Stimulated activated CD4-positive, alpha-beta T cell treated with anti-CD3 and anti-CD28 coated beads, Interleukin-1b, Interleukin-23, amount 100 ng/mL, for 48 hours (primary cell): ENCODE measurements at regions not wholly inside any gene's neighbourhood (a gene's known extent, or its start where the extent isn't known, plus 50 kb on each side); places are given as distances from the start of the nearest gene placed in this dataset.

Experiments
- DNase-seq: peaks from one replicate; pipeline ENCODE4 v3.0.0-alpha.2; 2020

DNA sequence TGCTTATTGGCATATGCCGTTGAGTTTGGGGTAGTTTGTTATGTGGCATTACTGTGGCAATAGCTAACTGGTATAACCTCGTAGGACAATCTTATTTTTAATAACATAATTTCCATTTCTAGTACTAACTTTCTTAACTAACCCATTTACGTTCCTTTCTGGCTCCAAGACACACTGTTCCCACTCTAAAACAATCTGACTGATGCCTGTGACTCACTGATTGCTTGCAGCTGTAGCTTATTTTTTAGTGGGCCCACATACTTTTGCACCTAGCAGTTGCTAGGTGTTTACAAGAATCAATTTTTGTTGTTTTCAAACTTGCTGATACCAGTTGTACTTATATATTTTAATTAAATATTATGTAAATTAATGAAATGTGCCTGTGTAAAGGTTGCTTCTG, 52.2 kb downstream of the FAT3 start:
- DNase-seq = no peak

DNA sequence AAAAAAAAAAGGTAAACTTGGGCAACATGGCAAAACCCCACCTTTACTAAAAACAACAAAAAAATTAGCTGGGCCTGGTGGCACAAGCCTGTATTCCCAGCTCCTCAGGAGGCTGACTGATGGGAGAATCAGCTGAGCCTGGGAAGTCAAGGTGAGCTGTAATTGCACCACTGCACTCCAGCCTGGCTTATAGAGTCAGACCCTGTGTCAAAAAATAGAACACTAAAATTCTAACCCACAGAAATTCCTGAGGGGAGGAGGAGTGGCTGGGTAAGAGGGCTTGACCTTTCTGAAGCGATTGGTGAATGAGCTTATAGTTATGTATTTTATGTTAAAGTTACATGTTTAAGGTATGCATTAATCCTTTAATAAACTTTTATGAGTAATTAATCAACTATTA, 53.3 kb downstream of the FAT3 start:
- DNase-seq = no peak

DNA sequence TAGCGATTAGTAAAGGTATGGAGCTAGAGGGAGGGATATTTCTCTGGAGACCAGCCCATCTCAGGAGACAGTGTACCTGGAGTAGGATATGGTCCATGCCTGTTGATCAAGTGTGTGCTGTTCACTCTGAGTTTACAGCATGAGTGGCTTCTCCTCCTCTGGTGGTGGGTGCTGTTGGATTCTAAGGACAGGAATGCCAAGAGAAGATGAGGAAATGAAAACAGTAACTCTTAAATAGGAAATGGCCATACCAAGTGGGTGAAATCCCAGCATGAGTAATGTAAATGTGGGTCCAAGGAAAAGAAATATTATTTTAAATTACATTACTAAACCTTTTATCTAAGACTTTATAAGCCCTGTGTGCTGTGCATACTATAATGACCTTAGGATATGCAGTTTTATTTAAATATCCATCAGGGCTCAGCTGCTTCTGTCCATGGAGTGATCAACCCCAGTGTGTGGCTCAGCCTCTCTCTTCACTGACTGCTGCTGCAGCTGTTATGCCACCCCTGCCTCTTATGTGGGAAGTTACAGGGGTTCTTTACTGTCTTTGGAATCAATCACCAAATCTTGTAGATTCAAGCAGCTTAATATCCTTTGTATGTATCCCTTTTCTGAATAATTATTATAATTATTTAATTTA, 54.3 kb downstream of the FAT3 start:
- no peak for DNase-seq

DNA sequence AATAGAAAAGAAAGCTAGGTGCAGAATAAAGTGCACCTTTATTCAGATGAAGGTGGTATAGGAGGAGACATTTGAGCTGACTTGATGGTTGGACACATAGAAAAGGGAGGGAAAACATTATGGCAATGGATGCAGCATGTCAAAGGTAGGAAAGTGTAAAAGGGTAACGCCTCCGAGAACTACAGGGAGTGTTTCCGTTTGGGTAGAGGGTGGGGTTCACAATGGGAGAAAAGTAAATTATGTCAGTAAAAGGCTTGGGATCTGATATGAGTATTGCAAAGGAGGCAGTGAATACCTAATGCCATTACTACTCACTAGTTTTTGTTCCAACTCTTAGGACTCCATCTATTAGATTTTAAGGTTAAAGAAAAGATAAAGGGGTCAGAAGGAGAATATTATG, 59.5 kb downstream of the FAT3 start:
- DNase-seq = no peak

DNA sequence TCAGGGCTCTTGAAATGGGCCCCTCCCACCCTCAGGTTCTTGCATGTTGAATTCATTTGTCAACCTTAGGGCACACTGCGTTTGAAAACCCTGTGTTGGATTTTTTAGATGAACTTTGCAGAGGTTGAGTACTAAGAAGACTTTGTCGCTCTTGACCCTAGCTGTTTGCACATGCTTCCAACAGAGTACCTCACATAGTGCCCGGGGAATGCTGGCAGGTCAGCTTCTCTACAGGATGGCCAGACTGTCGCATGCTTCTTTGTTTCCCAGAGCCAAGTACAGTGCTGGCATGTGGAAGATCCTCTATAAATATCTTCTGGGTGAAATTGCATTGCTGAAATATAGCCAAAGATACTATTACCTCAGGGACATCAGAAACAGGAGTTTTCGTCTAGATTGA, 59.9 kb downstream of the FAT3 start:
- no peak for DNase-seq

DNA sequence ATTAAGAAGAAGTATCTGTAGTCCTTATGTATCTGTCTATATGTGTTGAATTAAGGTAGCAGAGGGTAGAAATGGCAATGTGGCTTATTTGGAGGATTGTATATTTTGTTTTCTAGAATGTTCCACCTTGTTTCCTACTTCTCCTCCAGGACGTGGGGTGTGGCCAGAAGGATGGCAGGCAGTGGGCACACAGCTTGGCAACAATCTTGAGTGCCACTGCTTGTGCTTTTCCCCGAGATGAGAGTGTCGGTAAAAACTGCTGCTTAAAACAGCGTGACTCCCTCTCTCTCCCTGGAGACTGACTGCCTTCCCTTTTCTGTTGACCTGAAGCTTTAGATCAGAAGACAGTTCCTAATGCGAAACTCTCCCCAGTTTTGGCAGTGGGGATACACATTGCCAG, 61.2 kb downstream of the FAT3 start:
- DNase-seq = no peak

DNA sequence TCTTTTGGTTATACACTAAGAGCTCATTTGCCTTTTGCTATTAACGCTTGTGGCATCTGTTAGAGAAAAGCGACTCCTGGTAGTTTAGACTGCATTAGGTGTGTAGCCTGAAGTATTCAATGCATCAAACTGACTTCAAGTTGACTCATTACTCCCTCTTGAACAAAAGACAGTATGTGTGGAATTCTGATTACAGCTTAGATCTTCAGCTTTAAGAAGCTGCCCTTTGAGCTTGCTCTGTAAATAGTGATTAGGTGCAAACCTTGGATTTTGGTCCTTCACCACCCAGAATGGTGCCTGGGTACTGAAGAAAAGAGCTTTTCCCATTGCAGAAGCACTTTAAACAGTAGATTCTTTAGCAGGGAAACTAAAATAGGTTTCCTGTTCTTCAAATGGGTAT, 62.1 kb downstream of the FAT3 start:
- DNase-seq = no peak

DNA sequence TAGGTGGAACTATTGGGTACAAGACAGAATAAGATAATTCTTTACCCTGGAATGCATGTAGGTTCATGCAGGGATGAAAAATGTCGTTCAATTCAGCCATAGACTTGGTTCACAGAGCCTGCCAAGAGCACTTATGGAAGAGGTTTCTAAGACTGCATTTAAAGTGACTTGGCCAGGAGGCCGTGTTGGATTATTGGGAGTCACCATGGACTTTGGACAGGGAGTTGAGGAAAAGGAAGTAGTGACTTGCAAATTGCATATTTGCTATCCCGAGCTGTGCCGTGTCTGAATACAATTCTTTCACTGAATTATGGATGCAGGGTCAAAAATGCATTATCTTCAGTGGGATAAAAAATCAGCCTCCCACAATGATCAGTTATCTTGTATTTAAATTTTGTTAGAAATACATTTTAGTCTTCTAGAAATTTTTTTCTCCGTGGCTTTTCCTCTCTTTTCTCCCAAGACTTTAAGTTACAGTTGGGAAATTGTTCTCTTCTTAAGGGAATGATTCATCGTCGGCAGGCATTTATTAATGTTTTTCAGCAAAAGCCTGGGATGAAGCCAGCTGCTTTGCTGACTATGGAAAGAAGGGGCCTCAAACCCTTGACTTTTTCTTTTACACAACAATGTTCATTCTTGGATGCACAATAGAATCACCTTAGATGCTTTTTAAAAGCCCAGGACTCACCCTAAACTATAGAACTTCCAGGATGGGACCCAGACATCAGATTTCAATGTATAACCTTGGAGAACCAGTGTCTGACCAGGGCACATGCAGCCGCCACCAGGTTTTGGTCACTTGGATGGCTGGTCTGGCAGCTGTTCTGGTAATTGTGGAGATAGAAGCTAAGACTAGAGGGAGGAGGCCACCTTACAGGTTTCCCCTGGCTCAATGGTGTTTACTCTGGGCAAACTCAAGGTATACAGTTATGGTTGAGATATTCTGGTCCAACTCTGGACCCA, 70.8 kb downstream of the FAT3 start:
- no peak for DNase-seq

DNA sequence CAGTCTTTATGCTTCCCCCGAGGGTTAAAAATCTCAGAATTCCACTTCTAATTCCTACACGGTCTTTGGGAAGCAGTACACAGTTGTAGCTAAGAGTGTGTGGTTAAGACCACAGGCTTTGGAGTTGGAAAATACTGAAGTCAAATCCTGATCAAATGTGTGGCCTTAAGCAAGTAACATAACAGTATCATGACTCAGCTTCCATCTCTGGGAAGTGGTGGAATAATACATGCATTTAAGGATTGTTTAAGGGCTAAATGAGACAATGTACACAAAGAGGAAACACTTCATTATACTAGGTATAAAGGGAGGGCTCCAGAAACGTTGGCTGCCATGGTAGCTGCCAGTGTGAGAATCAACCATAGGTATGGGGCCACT, 71.5 kb downstream of the FAT3 start:
- no peak for DNase-seq

DNA sequence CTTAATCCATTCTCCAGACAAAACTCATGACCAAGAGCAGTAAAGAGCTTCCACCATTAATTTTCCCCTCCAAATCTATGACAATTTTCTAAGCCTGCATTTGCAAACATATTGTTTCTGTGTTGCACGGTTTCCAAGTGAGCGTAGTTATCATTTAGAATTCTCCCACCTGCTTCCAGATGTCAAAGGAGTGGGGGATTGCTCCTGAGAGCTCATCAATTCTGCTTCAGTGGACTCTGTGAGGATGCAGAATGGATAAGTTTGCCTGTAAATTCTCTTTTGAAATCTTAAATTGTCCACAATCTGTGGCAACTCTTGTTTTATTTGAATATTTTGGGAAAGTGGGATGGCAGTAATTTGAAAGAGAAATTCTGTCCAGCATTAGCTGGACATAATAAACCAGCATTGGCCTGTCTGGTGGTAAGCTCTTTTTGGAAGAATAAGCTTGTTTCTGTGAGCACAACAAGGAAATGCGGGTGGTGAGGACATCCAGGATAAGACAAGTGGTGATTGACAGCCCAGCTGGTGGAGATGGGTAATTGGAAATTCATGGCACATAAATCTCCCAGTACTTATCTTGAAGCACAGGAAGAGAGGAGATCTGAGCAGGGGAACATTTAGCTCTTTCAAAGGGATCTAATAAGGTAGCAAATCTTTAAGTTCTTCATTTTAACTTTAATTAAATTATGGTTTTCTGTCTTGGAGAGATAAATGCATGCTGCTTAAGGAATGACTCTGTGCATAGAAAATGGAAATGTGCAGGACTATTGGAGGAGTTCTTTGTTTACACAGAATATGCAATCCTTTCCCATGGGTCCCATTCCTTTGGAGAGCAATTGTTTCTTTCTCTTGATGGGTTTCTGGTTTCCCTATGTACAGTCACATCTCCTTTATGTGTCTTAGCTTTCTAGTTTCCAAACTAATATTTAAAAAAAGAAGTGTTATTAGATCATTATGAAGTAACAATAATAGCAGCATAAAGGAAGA, 73.2 kb downstream of the FAT3 start:
- no peak for DNase-seq

DNA sequence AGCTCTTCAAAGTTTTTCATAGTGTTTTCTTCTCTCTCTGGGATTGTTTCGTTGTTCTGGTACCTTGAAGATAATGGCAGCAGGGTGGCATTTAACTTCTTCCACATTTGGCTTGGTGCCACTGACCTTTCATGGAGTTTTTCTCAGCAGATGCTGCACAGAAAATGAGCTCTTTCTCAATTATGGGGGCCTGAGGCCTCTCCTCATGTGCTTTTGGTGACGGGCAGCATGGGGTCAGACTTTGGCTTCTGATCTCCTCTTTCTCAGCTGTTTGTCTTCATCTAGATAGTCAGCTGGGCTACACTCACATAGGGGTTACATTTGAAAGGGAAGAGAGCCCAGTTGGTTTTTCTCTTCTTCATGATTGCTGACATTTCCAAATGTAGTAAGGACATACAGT, 76.3 kb downstream of the FAT3 start:
- DNase-seq = no peak

DNA sequence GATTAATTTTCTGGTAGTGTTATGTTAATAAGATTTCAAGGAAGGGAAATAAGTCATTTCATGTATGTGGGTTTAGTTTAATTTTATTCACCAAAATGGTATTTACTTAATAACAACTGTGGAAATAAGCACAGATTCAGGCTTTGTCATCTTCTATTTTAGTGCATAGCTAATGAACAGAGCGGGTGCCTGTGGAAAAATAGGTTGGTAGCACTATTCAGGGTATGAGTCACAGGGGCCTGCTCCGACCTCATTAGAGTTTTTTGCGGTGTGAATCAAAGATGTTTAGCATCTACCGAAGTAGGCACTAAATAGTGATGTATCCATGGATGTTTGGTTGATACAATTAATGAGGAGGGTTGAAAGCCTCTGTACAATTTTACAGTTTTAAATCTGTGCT, 78.2 kb downstream of the FAT3 start:
- DNase-seq = no peak

DNA sequence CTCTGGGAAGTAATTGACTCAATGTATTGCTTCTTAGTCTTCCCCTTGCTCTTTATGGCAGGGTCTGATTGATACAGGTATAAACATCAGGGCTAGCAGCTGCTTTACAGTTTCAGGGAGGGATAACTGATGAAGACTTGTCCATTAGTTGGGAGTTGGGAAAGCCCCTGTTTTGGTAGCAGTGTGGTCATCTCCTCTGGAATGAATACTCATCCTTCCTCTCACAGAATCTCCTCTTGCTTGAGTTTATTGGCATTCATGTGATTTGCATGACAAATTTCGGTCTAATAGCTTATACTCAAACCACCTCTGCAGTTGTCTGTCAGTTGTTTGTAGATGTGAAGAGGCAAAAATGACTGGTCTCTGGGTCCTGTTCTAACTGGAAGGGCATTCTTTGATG, 79.7 kb downstream of the FAT3 start:
- no peak for DNase-seq

DNA sequence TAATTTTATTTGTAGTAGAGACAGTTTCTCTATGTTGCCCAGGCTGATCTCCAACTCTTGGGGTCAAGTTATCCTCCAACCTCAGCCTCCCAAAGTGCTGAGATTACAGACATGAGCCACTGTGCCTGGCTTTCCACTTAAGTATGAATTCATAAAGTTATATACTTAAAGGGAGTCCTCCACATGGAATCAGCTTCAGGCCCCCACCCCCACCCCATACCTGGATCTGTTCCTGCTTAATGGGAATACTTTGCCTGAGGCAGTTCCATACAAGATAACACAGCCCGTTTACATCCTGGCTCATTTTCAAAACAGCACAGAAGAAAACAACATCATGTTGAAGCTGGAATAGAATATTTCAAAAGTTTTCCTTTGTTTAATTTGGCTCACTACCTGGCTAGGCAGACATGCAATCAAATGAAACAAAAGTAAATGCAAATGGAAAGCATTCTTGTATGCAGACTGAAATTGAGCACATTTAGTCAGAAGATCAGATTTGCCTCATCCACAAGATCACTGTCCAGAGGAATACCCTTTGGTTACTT, 82.4 kb downstream of the FAT3 start:
- DNase-seq = no peak

DNA sequence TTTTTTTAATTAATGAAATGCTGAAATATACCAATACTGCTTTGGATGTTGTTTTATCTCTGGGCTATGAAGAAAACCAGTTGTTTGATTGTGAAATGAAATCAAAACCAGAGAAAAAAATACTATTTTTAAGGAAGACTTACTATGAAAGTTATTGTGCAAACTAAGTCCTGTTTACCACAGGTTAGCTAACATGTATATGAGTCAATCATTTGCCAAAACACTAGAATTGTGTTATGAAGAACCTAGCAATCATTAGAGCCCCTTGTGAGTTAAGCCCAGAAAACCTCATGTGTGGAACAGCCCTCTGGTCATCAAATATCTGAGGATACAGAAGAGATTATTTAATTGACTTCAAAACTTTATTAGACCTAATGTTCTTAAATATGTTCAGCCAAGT, 83.7 kb downstream of the FAT3 start:
- DNase-seq = no peak

DNA sequence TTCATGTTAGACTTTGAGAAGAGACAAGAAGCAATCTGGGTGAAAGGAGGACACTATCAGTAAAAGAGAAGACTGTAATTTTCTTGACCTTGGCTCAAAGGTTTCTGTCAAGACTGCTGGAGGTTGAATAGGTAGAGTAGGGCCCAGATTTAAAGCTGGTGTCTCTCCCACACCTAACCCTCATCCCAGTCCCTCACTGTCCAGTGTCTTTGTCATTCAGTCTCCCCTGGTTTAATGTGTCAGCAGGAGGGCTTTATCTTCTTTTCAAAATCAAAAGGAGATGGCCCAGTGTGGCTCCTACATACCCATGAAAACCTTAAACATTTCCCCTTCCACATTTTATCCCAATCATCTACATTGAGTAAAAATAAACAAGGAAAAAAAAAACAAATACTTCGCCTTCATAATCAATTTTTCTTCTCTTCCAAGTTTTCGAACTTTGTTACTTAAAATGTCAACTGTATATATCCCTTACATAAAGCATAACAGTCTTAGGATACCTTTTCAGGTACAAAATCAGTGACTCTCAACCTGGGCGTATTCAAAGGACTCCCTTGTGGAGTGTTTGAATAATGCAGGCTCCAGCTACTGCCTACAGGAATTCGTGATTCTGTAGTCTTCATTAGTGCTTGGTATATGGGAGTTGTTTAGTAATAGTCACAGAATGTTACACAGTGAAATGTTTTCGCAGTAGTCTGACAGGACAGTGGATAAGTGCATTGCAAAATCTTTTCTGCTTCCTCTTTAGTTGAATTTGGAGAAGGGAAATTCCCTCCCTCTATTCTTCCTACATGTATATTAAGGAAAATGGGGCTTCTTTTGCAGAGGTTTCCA, 87.2 kb downstream of the FAT3 start:
- DNase-seq = no peak

DNA sequence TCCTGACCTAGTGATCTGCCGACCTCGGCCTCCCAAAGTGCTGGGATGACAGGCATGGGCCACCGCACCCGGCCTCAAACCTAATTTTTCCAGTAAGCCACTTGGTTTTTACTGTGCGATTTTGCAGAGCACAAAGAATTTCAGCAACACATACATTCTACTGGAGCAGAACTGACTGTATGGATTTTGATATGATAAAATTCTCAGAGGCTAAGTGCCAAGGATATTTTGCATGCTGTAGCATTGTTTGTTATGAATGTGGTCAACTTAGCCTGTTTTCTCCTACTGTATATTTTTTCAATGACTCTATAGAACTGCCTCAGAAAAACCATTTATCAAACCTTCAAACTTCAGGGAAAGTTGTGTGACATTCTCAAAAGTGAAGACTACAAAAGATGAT, 89.2 kb downstream of the FAT3 start:
- DNase-seq = no peak

DNA sequence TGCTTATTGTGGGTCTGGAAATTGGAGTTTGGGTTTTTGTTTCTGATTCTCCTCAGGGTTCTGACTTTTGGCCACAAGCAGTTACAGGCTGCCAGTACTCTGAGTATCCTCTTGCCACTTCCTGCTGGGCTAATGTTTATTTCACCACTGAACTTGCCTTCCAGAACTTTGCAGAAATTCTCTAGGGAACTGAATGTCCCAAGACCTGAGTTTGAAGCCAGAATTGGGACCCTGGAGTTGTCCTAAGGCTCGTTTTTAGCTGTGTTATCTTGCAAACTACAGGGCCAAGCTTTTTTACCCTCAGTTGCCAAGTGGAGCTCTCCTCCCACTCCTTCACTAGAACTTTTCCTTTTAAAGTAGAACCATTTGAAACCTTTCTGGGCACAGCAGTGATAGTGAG, 89.9 kb downstream of the FAT3 start:
- DNase-seq = no peak

DNA sequence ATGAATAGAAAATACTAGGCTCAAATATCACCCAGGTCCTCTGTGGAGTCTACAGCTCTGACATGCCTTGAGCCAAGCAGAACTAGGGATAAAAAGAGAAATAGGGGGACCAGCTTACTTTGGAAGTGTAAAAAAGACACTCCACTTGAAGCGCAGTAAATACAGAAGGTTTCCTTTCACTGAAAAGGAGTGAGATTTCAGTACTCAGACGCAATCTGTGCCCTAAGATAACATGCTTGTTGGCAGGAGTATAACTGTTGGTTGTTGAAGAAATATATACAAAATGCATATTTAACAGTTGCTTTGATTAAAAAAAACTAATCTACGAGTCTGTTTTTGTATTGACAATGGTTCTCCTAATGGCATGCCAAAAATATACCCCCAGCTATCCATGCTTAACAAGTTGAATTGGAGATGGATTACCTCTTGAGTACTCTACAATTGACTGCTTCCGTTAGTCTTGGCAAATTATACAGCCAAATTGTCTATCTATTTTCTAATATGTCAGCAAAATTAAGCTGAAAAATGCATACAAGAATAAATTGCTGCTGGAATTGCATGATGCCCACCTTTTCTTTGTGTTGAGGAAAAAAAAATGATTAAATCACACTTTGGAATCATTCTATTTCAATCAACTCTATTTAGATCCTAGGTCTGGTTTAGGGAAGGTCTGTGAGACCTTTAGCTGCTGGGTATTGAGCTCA, 91.6 kb downstream of the FAT3 start:
- DNase-seq = no peak

DNA sequence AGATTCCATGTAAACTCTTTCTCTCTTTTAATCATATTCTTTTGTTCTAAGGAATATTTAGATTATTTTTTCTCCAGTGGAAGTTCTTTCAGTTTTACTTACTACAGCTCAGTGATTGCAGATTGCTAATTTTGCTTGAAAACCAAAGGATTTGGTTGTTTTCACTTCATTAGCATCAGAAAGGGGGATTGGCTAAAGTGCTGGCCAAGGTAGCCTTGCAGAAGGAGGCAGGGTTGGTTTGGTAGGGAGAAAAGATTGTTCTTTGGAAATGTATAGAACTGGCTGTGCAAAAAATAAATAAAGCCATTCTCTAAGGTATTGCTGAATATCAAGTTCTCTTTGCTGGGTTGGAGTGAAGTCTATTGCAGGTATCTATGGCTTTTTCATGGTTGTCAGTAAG, 92.6 kb downstream of the FAT3 start:
- DNase-seq = no peak

DNA sequence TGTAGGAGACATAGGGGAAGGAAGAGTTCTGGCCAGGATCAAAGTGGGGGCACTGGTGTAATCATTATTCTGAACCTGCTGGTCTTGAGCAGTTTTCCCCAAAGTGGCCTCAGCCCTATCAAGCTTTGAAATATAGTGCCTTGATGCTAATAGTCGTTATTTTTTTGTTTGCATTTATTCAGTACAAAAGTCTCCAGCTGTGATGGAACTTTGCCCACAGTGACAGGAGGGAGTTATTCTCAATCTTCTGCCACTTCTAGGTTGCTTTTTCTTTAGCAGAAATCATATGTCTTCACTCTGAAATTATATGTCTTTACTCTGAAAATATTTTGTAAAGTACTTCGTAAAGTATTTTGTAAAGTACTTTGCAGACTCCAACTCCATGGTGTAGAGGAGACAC, 93.1 kb downstream of the FAT3 start:
- DNase-seq = no peak

DNA sequence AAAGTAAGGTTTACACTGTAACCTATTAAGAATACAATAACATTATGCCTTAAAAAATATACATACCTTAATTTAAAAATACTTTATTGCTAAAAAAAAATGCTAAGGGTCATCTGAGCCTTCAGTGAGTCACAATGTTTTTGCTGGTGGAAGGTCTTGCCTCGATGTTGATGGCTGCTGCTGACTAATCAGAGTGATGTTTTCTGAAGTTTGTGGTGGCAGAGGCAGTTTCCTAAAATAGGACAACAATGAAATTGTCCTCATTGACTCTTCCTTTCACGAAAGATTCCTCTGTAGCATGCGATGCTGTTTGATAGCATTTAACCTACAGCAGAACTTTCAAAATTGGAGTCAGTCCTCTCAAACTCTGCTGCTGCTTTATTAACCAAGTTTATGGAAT, 97.6 kb downstream of the FAT3 start:
- DNase-seq = no peak
